Adrenal gland (tissue), 5 donors: ENCODE measurements at regions not wholly inside any gene's neighbourhood (a gene's known extent, or its start where the extent isn't known, plus 50 kb on each side); places are given as distances from the start of the nearest gene placed in this dataset.

Experiments used
- CTCF ChIP-seq, 6 experiments: fragments of 450-650 bp in 4 of 6; fragments of 200-600 bp in 2 of 6; sonication (generic) in 1 of 6; IDR thresholded peaks; 1 replicate in 5 of 6; 2 replicates in 1 of 6; pipeline versions ENCODE4 v1.5.1 to v1.8.0; 2016 to 2021; ENCODE audit warnings: antibody characterized with exemption in 6 of 6, mild to moderate bottlenecking in 2 of 6, moderate library complexity in 1 of 6
- POLR2A ChIP-seq, 2 donors: fragments of 450-650 bp; IDR thresholded peaks; one replicate each; pipeline ENCODE4 v1.6.1; 2017; ENCODE audit warnings: antibody characterized with exemption in 2 of 2, mild to moderate bottlenecking in 2 of 2, moderate library complexity in 1 of 2
- donor health status: DM: no; HTN: no; CAD: no.

GRCh38 chr18:67705748-67706147 is 189.2 kb upstream of the DSEL start:
- TF ChIP-seq CTCF (IDR thresholded peaks at IDR 0.05): no peak
- no peak for TF ChIP-seq POLR2A (IDR thresholded peaks at IDR 0.05)
